Right cardiac atrium (tissue), 5 donors: ENCODE measurements at regions not wholly inside any gene's neighbourhood (a gene's known extent, or its start where the extent isn't known, plus 50 kb on each side); places are given as distances from the start of the nearest gene placed in this dataset.

Experiments
- ATAC-seq, 2 donors: fragments of 200-7000 bp; cut with Tn5 transposase; one replicate each; pipeline versions ENCODE4 v1.8.0 to v1.9.1; 2020; ENCODE audit warnings: moderate library complexity in 2 of 2, mild to moderate bottlenecking in 1 of 2
- DNase-seq, 3 donors: peaks; one replicate each; pipeline ENCODE4 v3.0.0-alpha.2; 2020
- H3K27ac ChIP-seq: one replicate; pipeline ENCODE4 v1.5.1; 2013; ENCODE audit warnings: mild to moderate bottlenecking, low read length, control low read depth, moderate library complexity
- H3K27me3 ChIP-seq: one replicate; pipeline ENCODE4 v1.6.1; 2013; ENCODE audit not compliant: control insufficient read depth, insufficient read depth
- H3K4me1 ChIP-seq: one replicate; pipeline ENCODE4 v1.6.1; 2013; ENCODE audit warnings: low read length; ENCODE audit not compliant: control insufficient read depth, insufficient read depth
- H3K4me3 ChIP-seq: one replicate; pipeline ENCODE4 v1.5.1; 2013; ENCODE audit warnings: low read length, control low read depth
- H3K9me3 ChIP-seq: one replicate; pipeline ENCODE4 v1.6.1; 2013; ENCODE audit warnings: low read length; ENCODE audit not compliant: control insufficient read depth
- WGBS: extraction: QIAGEN DNeasy Blood & Tissue Kit; methylation state at CpG from one replicate; pipeline ENCODE4 v1.1.7; 2013; 5-methylcytosine and 5-hydroxymethylcytosine counted together
- intact Hi-C, 4 donors: fragments of 100-400 bp; cut with DNase I; formaldehyde crosslinking; loops; one replicate each; pipeline versions ENCODE4 v1.11.0 to v1.14.0; 2022 to 2023
- donor health status: healthy with polysubstance abuse.
- donor health status: DM: no; HTN: yes; CAD: no.
- donor health status: DM: no; HTN: no; CAD: no.
- donor health status: DM: no; HTN: yes; CAD: no; lungs with severe emphysema.
- donor health status: DM: yes; HTN: yes; CAD: no.

- H3K4me3 ChIP-seq = no peak overlapping the region
- 41% methylated on average over 9 of the region's 9 CpGs for WGBS
- intact Hi-C loops = no loop called here
- no peaks in the 10 kb centered on the region for H3K9me3 ChIP-seq
- ATAC-seq (no peak), DNase-seq (no peak)
- H3K27ac ChIP-seq = no peak overlapping the region
- H3K27me3 ChIP-seq = no peaks in the 10 kb centered on the region
- no peaks in the 10 kb centered on the region for H3K4me1 ChIP-seq
Measured at GRCh38 chr13:50236898-50237318, 221.7 kb downstream of the KCNRG start.

GRCh38 chr13:50238922-50239321, 223.7 kb downstream of the KCNRG start:
- Histone ChIP-seq H3K27me3 (no peaks in the 10 kb centered on the region), H3K27ac (no peak overlapping the region), H3K9me3 (no peaks in the 10 kb centered on the region), H3K4me1 (no peaks in the 10 kb centered on the region), H3K4me3 (no peak overlapping the region)
- ATAC-seq (no peak), DNase-seq (no peak)
- intact Hi-C loops = no loop called here
- 98% methylated on average over 1 of the region's 1 CpG for WGBS

GRCh38 chr13:50241479-50241878, 226.2 kb downstream of the KCNRG start:
- Histone ChIP-seq H3K4me3 (no peak overlapping the region), H3K4me1 (no peaks in the 10 kb centered on the region), H3K9me3 (no peaks in the 10 kb centered on the region), H3K27ac (no peak overlapping the region), H3K27me3 (no peaks in the 10 kb centered on the region)
- no peak for ATAC-seq
- no peak for DNase-seq
- WGBS = 90% methylated on average over 4 of the region's 4 CpGs
- intact Hi-C loops = no loop called here

- WGBS = 81% methylated on average over 2 of the region's 2 CpGs
Measured at GRCh38 chr13:50243931-50244330, 228.7 kb downstream of the KCNRG start.

GRCh38 chr13:50244355-50244712, 229.1 kb downstream of the KCNRG start:
- no peaks in the 10 kb centered on the region for H3K4me1 ChIP-seq
- H3K4me3 ChIP-seq = no peak overlapping the region
- DNase-seq (no peak), ATAC-seq (peak in 1 of 2 donors; percentile 69)
- no peaks in the 10 kb centered on the region for H3K27me3 ChIP-seq
- no peaks in the 10 kb centered on the region for H3K9me3 ChIP-seq
- intact Hi-C loops = no loop called here
- WGBS = 67% methylated on average over 6 of the region's 6 CpGs
- H3K27ac ChIP-seq = no peak overlapping the region

More at GRCh38 chr13:50243931-50244330, 228.7 kb downstream of the KCNRG start:
- no peak overlapping the region for H3K27ac ChIP-seq
- no peak overlapping the region for H3K4me3 ChIP-seq
- intact Hi-C loops = no loop called here
- no peaks in the 10 kb centered on the region for H3K27me3 ChIP-seq
- H3K4me1 ChIP-seq = no peaks in the 10 kb centered on the region
- H3K9me3 ChIP-seq = no peaks in the 10 kb centered on the region
- DNase-seq (no peak), ATAC-seq (no peak)

GRCh38 chr13:50244713-50245574, 229.7 kb downstream of the KCNRG start:
- 88% methylated on average over 7 of the region's 7 CpGs for WGBS
- H3K4me1 ChIP-seq = no peaks in the 10 kb centered on the region
- peak in 1 of 2 donors; percentile 80 for ATAC-seq
- DNase-seq = no peak
- no peaks in the 10 kb centered on the region for H3K9me3 ChIP-seq
- H3K27ac ChIP-seq = no peak overlapping the region
- intact Hi-C loops = no loop called here
- H3K27me3 ChIP-seq = no peaks in the 10 kb centered on the region
- H3K4me3 ChIP-seq = no peak overlapping the region

- no peaks in the 10 kb centered on the region for H3K9me3 ChIP-seq
- H3K4me1 ChIP-seq = no peaks in the 10 kb centered on the region
- DNase-seq = no peak
- H3K4me3 ChIP-seq = no peak overlapping the region
- 97% methylated on average over 1 of the region's 1 CpG for WGBS
- intact Hi-C loops = no loop called here
- no peak overlapping the region for H3K27ac ChIP-seq
- ATAC-seq = no peak
- no peaks in the 10 kb centered on the region for H3K27me3 ChIP-seq
Measured at GRCh38 chr13:50247223-50247622, 232.0 kb downstream of the KCNRG start.

- Histone ChIP-seq H3K9me3 (no peaks in the 10 kb centered on the region), H3K27me3 (no peaks in the 10 kb centered on the region), H3K4me3 (no peak overlapping the region), H3K27ac (no peak overlapping the region), H3K4me1 (no peaks in the 10 kb centered on the region)
- 93% methylated on average over 3 of the region's 3 CpGs for WGBS
- intact Hi-C loops = no loop called here
- no peak for ATAC-seq
- no peak for DNase-seq
Measured at GRCh38 chr13:50248516-50249143, 233.4 kb downstream of the KCNRG start.

GRCh38 chr13:50249144-50249521, 233.9 kb downstream of the KCNRG start:
- no peaks in the 10 kb centered on the region for H3K9me3 ChIP-seq
- no peak overlapping the region for H3K4me3 ChIP-seq
- ATAC-seq (no peak), DNase-seq (no peak)
- no peaks in the 10 kb centered on the region for H3K4me1 ChIP-seq
- H3K27me3 ChIP-seq = no peaks in the 10 kb centered on the region
- WGBS = 96% methylated on average over 1 of the region's 1 CpG
- no peak overlapping the region for H3K27ac ChIP-seq
- intact Hi-C loops = no loop called here

GRCh38 chr13:50250401-50250800, 235.2 kb downstream of the KCNRG start:
- DNase-seq (no peak), ATAC-seq (no peak)
- Histone ChIP-seq H3K4me3 (no peak overlapping the region), H3K27ac (no peak overlapping the region), H3K27me3 (no peaks in the 10 kb centered on the region), H3K4me1 (no peaks in the 10 kb centered on the region), H3K9me3 (no peaks in the 10 kb centered on the region)
- WGBS = 75% methylated on average over 7 of the region's 7 CpGs
- intact Hi-C loops = no loop called here

GRCh38 chr13:50255639-50256038, 240.4 kb downstream of the KCNRG start:
- Histone ChIP-seq H3K27ac (no peak overlapping the region), H3K27me3 (no peaks in the 10 kb centered on the region), H3K4me1 (no peaks in the 10 kb centered on the region), H3K4me3 (no peak overlapping the region), H3K9me3 (no peaks in the 10 kb centered on the region)
- intact Hi-C loops = no loop called here
- 88% methylated on average over 1 of the region's 1 CpG for WGBS
- ATAC-seq (no peak), DNase-seq (no peak)
